Hindlimb muscle (tissue), 1 donor: ENCODE measurements at regions not wholly inside any gene's neighbourhood (a gene's known extent, or its start where the extent isn't known, plus 50 kb on each side); places are given as distances from the start of the nearest gene placed in this dataset.
"Not testable (repeated sequence)": the region's sequence is repeated elsewhere in the genome, so short reads cannot be mapped to it uniquely, and the experiment has no call there.

ENCODE experiments used
- DNase-seq: peaks from one replicate; pipeline ENCODE4 v3.0.0-alpha.2; 2013

GRCh38 chr2:105569606-105570005 is 170.8 kb upstream of the FHL2 start:
- no peak for DNase-seq

GRCh38 chr2:105567996-105568494 is 169.2 kb upstream of the FHL2 start:
- DNase-seq: no peak

GRCh38 chr2:105563000-105563719 is 164.3 kb upstream of the FHL2 start:
- DNase-seq: no peak

DNA sequence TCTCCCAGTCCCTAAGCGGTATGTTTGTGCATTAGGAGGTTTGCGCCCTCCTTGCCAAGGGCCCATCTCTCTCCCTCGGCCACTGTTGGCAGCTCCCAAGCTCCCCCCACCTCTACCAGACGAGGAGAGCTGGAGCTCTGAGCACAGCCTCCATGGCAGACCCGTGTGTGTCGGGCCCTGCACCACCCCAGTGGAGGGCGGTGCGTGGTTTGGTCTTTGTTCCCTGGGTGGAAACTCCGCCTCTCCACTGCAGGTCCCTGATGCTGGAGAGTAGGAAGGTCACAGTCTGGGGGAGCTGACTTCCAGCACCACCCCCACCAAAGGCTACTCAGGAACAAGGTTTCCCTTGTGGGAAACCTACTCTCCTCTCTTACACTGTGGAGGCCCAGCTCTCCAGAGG is 162.6 kb upstream of the FHL2 start:
- DNase-seq: no peak

GRCh38 chr2:105560157-105560556 is 161.3 kb upstream of the FHL2 start:
- DNase-seq: no peak

GRCh38 chr2:105557021-105557920 is 158.4 kb upstream of the FHL2 start:
- no peak for DNase-seq

GRCh38 chr2:105556366-105556765 is 157.5 kb upstream of the FHL2 start:
- no peak for DNase-seq

- no peak for DNase-seq
Observed at GRCh38 chr2:105554235-105554634, 155.4 kb upstream of the FHL2 start.

- no peak for DNase-seq
Observed at GRCh38 chr2:105553538-105554196, 154.8 kb upstream of the FHL2 start.

- DNase-seq: no peak
Observed at GRCh38 chr2:105546628-105546974, 147.8 kb upstream of the FHL2 start.

- DNase-seq: peak; percentile 36
Observed at GRCh38 chr2:105545730-105546627, 147.1 kb upstream of the FHL2 start.

GRCh38 chr2:105544591-105545377 is 145.9 kb upstream of the FHL2 start:
- no peak for DNase-seq

DNA sequence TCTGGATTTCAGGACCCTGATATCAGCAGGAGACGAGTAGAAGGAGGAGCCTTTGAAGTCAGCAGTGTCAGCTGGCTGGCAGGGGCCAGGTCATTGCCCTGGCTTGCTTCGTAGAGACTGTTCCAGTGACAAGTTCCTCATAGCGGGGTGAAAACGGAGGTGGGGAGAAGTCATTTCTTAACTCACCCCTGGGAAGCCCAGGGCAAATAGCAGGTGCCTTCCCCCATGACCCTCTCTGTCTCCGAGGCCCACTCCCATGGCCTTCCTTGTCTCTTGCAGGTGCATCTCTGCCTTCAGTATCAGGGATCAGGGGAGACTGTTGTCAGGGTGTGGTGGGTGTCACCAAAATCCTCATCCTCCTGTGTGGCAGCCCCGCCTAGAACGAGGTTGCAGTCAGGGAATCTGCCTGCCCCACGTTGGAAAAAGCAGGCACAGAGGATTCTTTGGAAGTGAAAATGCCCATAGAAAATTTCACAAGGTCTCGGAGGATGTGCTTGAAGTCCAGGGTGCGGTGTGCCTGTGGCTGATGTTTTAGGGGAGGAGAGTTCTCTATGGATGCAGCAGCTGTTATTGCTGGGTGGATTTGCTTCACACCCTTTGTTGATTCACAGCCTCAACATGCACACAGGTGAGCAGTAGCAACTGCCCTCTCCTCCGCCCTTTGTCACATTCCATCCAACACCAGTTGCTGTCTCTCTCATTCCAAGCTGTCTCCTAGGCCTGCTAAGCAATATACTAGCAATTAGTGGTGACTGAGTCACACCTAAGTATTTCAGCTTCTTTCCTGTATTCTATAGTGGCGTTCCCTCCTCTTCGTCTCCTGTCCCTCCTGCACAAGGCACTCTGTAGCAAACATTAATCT is 142.6 kb upstream of the FHL2 start:
- no peak for DNase-seq

DNA sequence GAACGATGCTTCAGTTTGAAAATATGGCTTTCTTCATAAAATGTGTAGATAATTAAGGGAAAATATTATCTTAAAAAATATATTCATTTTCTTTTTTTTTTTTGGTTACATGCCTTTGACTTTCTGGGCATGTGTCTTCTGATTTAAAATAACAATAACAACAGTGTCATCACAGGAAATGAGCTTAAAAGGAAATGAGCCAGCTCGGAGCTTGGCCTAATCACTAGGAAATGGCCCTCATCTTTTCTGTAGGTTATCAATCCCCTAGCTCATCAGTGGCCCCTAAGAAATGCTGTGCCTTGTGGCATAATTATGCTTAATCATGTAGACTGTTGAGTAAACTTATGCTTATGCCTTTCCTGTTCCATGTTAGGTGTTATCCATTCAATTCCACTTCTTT is 141.8 kb upstream of the FHL2 start:
- no peak for DNase-seq

- no peak for DNase-seq
Observed at GRCh38 chr2:105539331-105539730, 140.5 kb upstream of the FHL2 start.

DNA sequence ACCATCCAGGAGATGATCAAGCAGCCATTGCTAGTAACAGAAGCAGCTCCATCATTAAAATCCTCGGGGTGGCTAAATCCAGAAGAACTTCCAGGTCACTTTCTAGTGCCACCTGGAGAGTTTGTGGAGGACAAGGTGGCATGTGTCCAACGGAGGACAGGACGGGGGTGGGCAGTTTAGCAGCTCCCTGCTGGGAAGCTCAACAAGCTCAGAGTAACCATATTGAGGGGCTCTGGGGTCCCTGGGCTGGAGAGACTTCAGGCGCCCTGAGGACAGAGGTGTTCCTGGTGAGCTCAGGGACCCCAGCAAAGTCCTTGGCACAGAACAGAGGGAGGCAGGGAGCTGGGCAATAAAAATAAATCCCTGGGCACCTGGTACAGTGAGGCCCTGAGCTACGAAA is 140.0 kb upstream of the FHL2 start:
- DNase-seq: no peak

DNA sequence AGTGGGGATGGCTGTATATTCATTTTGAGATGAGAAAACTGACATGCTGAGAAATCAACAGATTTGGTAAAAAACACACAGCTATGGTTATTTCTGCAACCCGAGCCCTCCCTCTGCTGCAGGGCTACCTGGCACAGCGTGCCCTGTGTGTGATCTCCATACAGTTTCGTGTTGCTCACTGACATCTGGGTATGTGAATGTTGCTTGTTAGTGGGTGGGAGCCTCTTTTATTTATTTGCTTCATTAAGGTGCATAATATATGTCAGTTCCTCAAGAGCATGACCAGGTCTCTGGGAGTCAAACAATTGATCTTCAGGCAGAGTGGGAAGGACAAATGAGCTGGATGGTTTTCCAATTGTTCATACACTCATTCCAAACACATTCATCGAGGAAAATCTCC is 139.1 kb upstream of the FHL2 start:
- DNase-seq: no peak

- DNase-seq: no peak
Observed at GRCh38 chr2:105537466-105537865, 138.6 kb upstream of the FHL2 start.

DNA sequence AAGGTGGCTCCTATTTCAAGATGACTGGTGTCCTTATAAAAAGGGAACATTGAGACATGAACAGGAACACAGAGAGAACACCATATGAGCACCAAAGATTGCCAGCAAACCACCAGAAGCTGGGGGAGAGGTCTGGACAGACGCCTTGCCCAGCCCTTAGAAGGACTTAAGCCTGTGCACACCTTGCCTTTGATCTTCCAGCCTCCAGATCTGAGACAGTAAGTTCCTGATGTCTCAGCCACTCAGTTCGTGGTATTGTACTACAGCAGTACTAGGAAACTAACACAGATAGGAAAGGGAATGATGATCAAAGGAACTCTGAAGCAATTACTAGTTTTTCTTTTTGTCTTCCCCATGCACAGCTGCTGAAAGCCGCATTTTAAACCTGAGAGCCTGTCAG is 137.3 kb upstream of the FHL2 start:
- no peak for DNase-seq

- not testable (repeated sequence) for DNase-seq
Observed at GRCh38 chr2:105529258-105529657, 130.4 kb upstream of the FHL2 start.
